Vagina (tissue), 2 donors: ENCODE measurements at regions not wholly inside any gene's neighbourhood (a gene's known extent, or its start where the extent isn't known, plus 50 kb on each side); places are given as distances from the start of the nearest gene placed in this dataset.

Experiments
- POLR2A ChIP-seq, 2 donors: fragments of 450-650 bp; IDR thresholded peaks; one replicate each; pipeline ENCODE4 v1.6.1; 2017; ENCODE audit warnings: antibody characterized with exemption in 2 of 2, mild to moderate bottlenecking in 2 of 2, moderate library complexity in 2 of 2
- POLR2AphosphoS5 ChIP-seq, 2 donors: sonication (generic); formaldehyde crosslinking; IDR thresholded peaks; one replicate each; pipeline ENCODE4 v1.9.0; 2017; ENCODE audit warnings: antibody characterized with exemption in 2 of 2, mild to moderate bottlenecking in 2 of 2, low read depth in 1 of 2; ENCODE audit not compliant: insufficient read depth in 1 of 2
- TF ChIP-seq, protein P1 (sequence below), 3 experiments: fragments of 450-650 bp in 2 of 3; fragments of 200-600 bp in 1 of 3; sonication (generic) in 1 of 3; IDR thresholded peaks; one replicate each; pipeline ENCODE4 v1.5.1; 2017 to 2019; ENCODE audit warnings: antibody characterized with exemption in 3 of 3, mild to moderate bottlenecking in 2 of 3, moderate library complexity in 2 of 3

DNA sequence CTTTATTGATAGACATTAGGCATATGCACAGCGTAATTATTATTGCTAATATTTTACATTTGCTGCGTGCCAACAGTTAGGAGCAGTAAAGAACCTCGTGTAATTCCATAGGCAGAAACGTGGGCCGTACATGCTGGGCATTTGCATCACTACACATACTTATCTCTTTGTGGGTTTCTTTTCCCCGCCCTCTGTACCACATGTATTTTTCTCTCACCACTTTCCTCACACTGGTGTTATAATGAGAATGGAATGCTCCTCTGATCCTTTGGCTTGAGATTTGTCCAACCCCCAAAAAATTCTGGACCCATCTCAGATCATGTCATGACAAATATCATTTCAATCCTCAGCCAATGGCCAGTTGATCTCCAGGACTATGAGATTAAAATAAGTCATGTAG lies 1952.6 kb upstream of the WWC1 start:
- TF ChIP-seq, protein P1, sequence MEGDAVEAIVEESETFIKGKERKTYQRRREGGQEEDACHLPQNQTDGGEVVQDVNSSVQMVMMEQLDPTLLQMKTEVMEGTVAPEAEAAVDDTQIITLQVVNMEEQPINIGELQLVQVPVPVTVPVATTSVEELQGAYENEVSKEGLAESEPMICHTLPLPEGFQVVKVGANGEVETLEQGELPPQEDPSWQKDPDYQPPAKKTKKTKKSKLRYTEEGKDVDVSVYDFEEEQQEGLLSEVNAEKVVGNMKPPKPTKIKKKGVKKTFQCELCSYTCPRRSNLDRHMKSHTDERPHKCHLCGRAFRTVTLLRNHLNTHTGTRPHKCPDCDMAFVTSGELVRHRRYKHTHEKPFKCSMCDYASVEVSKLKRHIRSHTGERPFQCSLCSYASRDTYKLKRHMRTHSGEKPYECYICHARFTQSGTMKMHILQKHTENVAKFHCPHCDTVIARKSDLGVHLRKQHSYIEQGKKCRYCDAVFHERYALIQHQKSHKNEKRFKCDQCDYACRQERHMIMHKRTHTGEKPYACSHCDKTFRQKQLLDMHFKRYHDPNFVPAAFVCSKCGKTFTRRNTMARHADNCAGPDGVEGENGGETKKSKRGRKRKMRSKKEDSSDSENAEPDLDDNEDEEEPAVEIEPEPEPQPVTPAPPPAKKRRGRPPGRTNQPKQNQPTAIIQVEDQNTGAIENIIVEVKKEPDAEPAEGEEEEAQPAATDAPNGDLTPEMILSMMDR (IDR thresholded peaks at IDR 0.05): no peak
- no peak for TF ChIP-seq POLR2A (IDR thresholded peaks at IDR 0.05)
- no peak for TF ChIP-seq POLR2AphosphoS5 (IDR thresholded peaks at IDR 0.05; ENCODE audit: insufficient read depth in 1 of 2, low read depth in 1 of 2)
